ENCODE measurements at regions not wholly inside any gene's neighbourhood (a gene's known extent, or its start where the extent isn't known, plus 50 kb on each side); places are given as distances from the start of the nearest gene placed in this dataset.
A peak's percentile ranks its signal among the peaks of the same experiment; 100 is the strongest.

DNA sequence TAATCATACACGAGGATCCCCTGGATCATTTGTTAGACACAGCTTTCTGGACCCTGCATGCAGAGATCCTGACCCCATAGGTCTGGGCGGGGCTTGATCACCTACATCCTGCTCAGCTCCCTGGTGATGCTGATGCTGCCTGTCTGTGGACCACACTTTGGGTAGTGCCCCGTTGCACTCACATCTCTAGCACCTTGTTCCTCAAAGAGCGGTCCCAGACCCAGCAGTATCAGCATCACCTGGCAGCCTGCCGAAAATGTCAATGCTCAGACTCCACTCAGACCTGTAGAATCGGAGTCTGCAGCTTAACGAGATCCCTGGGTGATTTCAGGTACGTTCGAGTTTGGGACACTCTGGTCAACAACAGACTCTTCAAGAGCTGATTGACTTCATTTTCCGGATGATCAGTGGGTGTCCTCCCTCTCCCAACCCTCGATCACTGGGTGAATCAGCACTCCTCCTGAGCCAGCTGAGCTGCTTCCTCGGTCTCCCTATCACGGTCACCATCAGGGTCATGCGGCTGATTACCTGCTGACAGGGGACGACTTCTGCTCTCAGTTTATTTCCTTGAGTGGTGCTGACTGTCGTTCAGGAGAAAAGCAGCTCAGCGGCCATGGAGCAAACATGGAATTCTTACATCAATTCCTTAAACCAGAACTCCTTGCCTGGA is 150.6 kb upstream of the RAB12 start:
- Mint-ChIP-seq H3K27ac (no peak overlapping the region), H3K4me1 (no peaks in the 10 kb centered on the region), H3K9me3 (no peaks in the 10 kb centered on the region), H3K27me3 (ENCODE audit: low read depth in 3 of 3) (peaks cover 0 to 9% (median 1%) of the 10 kb centered on the region in 3 donors), H3K4me3 (no peak overlapping the region), H3K36me3 (no peaks in the 10 kb centered on the region)
- DNase-seq, result no peak

- Mint-ChIP-seq H3K27me3 (ENCODE audit: low read depth in 3 of 3) (peaks cover 1 to 5% (median 2%) of the 10 kb centered on the region in 3 donors), H3K4me1 (no peaks in the 10 kb centered on the region), H3K27ac (no peak overlapping the region), H3K36me3 (no peaks in the 10 kb centered on the region), H3K9me3 (peaks cover 0 to 2% (median 0%) of the 10 kb centered on the region in 6 donors), H3K4me3 (no peak overlapping the region)
- no peak for DNase-seq
Observed at GRCh38 chr18:8460748-8461147, 148.5 kb upstream of the RAB12 start.

- Mint-ChIP-seq H3K27ac (no peak overlapping the region), H3K4me1 (no peaks in the 10 kb centered on the region)
Observed at GRCh38 chr18:8461544-8461943, 147.7 kb upstream of the RAB12 start.

GRCh38 chr18:8462651-8463185 is 146.5 kb upstream of the RAB12 start:
- DNase-seq, result no peak
- no peak overlapping the region for H3K4me3 Mint-ChIP-seq
- no peak overlapping the region for H3K27ac Mint-ChIP-seq
- peaks cover 1 to 6% (median 2%) of the 10 kb centered on the region in 3 donors for H3K27me3 Mint-ChIP-seq (ENCODE audit: low read depth in 3 of 3)
- H3K36me3 Mint-ChIP-seq, result no peaks in the 10 kb centered on the region
- peaks cover 0 to 8% (median 0%) of the 10 kb centered on the region in 6 donors for H3K9me3 Mint-ChIP-seq
- H3K4me1 Mint-ChIP-seq, result no peaks in the 10 kb centered on the region

More at GRCh38 chr18:8461544-8461943, 147.7 kb upstream of the RAB12 start:
- no peaks in the 10 kb centered on the region for H3K36me3 Mint-ChIP-seq
- DNase-seq, result no peak
- no peak overlapping the region for H3K4me3 Mint-ChIP-seq
- peaks cover 0 to 2% (median 0%) of the 10 kb centered on the region in 6 donors for H3K9me3 Mint-ChIP-seq
- H3K27me3 Mint-ChIP-seq (ENCODE audit: low read depth in 3 of 3), result peaks cover 1 to 6% (median 2%) of the 10 kb centered on the region in 3 donors

GRCh38 chr18:8463791-8464190 is 145.4 kb upstream of the RAB12 start:
- peaks cover 0 to 8% (median 0%) of the 10 kb centered on the region in 6 donors for H3K9me3 Mint-ChIP-seq
- H3K4me3 Mint-ChIP-seq, result no peak overlapping the region
- DNase-seq, result no peak
- H3K27me3 Mint-ChIP-seq (ENCODE audit: low read depth in 3 of 3), result peaks cover 1 to 6% (median 2%) of the 10 kb centered on the region in 3 donors
- no peaks in the 10 kb centered on the region for H3K36me3 Mint-ChIP-seq
- H3K27ac Mint-ChIP-seq, result no peak overlapping the region
- no peaks in the 10 kb centered on the region for H3K4me1 Mint-ChIP-seq

DNA sequence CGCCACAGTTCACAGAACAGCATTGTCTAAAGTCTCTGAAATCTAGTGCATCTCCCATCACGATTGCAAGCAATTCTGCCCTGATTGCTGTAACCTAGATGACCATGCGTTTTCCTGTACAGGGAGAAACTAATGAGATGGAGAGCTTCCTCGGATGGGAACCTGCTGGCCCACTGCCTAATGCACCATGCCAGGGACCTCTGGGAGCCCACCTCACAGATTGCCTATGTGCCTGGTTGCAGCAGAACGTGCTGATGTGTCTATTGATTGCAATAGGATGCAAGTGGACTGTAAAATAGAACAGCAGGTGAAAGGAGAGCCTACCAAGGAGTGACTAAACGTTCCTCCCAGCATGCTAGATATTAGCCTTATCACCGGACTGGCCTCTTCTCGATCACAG is 141.0 kb upstream of the RAB12 start:
- Mint-ChIP-seq H3K4me3 (no peak overlapping the region), H3K27ac (no peak overlapping the region), H3K36me3 (no peaks in the 10 kb centered on the region), H3K4me1 (peaks cover 0 to under 1% of the 10 kb centered on the region in 2 donors), H3K27me3 (ENCODE audit: low read depth in 3 of 3) (peaks cover 0 to 12% (median 2%) of the 10 kb centered on the region in 3 donors), H3K9me3 (peaks cover 0 to 8% (median 0%) of the 10 kb centered on the region in 6 donors)
- DNase-seq, result no peak

GRCh38 chr18:8468921-8469335 is 140.3 kb upstream of the RAB12 start:
- peaks cover 0 to 8% (median 0%) of the 10 kb centered on the region in 6 donors for H3K9me3 Mint-ChIP-seq
- H3K36me3 Mint-ChIP-seq, result no peaks in the 10 kb centered on the region
- DNase-seq, result no peak
- no peak overlapping the region for H3K4me3 Mint-ChIP-seq
- H3K27me3 Mint-ChIP-seq (ENCODE audit: low read depth in 3 of 3), result peaks cover 2 to 15% (median 2%) of the 10 kb centered on the region in 3 donors
- H3K4me1 Mint-ChIP-seq, result peaks cover 0 to 2% of the 10 kb centered on the region in 2 donors
- no peak overlapping the region for H3K27ac Mint-ChIP-seq

DNA sequence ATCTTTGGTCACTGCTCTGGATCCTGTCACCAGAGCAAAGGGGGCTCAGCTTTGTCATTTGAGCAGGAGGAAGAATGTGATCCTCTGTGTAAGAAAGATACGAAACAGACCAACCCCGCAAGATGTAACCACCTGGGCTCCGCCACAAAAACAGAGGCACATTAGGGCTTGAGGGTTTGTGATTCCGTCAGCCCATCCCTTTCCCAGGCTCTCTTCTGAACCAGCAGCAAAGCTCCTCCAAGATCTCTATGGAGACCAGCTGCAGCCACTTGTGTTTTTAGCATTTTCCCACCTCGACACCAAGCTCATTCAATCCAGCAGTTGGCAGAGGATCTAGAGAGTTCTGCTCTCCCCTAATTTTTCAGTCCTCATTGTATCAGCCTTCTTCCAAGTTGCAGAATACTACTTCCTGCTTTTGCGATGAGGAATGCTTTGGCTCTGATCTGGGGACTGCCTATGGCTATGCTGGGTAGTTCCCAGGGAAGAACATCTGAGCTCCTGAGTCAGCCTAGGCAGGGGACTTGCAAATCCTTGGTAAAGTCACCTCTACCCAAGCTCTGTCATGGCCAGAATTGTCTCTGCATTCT is 139.6 kb upstream of the RAB12 start:
- Mint-ChIP-seq H3K9me3 (peaks cover 0 to 8% (median 0%) of the 10 kb centered on the region in 6 donors), H3K36me3 (no peaks in the 10 kb centered on the region), H3K27ac (no peak overlapping the region), H3K4me1 (peaks cover 0 to 2% of the 10 kb centered on the region in 2 donors), H3K27me3 (ENCODE audit: low read depth in 3 of 3) (peaks cover 2 to 15% (median 2%) of the 10 kb centered on the region in 3 donors), H3K4me3 (no peak overlapping the region)
- DNase-seq, result no peak

GRCh38 chr18:8471372-8471771 is 137.9 kb upstream of the RAB12 start:
- DNase-seq, result no peak
- Mint-ChIP-seq H3K4me1 (peaks cover 0 to 2% of the 10 kb centered on the region in 2 donors), H3K4me3 (no peak overlapping the region), H3K27me3 (ENCODE audit: low read depth in 3 of 3) (peaks cover 0 to 17% (median 5%) of the 10 kb centered on the region in 3 donors), H3K36me3 (no peaks in the 10 kb centered on the region), H3K27ac (no peak overlapping the region), H3K9me3 (peaks cover 0 to 6% (median 0%) of the 10 kb centered on the region in 6 donors)

DNA sequence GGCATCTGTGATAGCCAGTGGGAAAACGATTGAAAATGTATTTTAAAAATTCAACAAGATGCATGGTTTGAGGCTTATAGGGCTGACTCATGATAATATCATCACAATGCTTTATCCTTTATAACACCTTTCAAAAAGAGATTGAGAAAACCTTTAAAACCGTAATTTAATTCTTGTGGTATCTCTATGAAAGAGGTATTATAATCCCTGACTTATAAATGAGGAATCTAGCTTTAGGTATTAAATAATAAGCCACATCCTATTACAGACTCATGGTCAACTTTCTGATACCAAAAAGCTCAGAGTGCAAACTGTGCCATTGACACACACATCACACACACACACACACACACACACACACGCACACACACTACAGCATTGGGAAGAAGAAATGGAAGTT is 134.6 kb upstream of the RAB12 start:
- Mint-ChIP-seq H3K4me3 (no peak overlapping the region), H3K4me1 (peaks cover 0 to 2% of the 10 kb centered on the region in 2 donors), H3K36me3 (no peaks in the 10 kb centered on the region), H3K9me3 (no peaks in the 10 kb centered on the region), H3K27ac (no peak overlapping the region), H3K27me3 (ENCODE audit: low read depth in 3 of 3) (peaks cover 1 to 14% (median 5%) of the 10 kb centered on the region in 3 donors)
- no peak for DNase-seq

- no peak overlapping the region for H3K4me3 Mint-ChIP-seq
- H3K4me1 Mint-ChIP-seq, result peaks cover 0 to 2% of the 10 kb centered on the region in 2 donors
- no peak for DNase-seq
- H3K36me3 Mint-ChIP-seq, result no peaks in the 10 kb centered on the region
- H3K27ac Mint-ChIP-seq, result no peak overlapping the region
- peaks cover 1 to 6% (median 5%) of the 10 kb centered on the region in 3 donors for H3K27me3 Mint-ChIP-seq (ENCODE audit: low read depth in 3 of 3)
- H3K9me3 Mint-ChIP-seq, result no peaks in the 10 kb centered on the region
Observed at GRCh38 chr18:8477615-8478014, 131.6 kb upstream of the RAB12 start.

- H3K27ac Mint-ChIP-seq, result no peak overlapping the region
- no peaks in the 10 kb centered on the region for H3K36me3 Mint-ChIP-seq
- peak in 2 of 3 donors; percentile 11 to 17 for DNase-seq
- no peaks in the 10 kb centered on the region for H3K9me3 Mint-ChIP-seq
- peaks cover 0 to under 1% of the 10 kb centered on the region in 2 donors for H3K4me1 Mint-ChIP-seq
- H3K27me3 Mint-ChIP-seq (ENCODE audit: low read depth in 3 of 3), result peaks cover 1 to 6% (median 3%) of the 10 kb centered on the region in 3 donors
- H3K4me3 Mint-ChIP-seq, result no peak overlapping the region
Observed at GRCh38 chr18:8478166-8478967, 130.9 kb upstream of the RAB12 start.

DNA sequence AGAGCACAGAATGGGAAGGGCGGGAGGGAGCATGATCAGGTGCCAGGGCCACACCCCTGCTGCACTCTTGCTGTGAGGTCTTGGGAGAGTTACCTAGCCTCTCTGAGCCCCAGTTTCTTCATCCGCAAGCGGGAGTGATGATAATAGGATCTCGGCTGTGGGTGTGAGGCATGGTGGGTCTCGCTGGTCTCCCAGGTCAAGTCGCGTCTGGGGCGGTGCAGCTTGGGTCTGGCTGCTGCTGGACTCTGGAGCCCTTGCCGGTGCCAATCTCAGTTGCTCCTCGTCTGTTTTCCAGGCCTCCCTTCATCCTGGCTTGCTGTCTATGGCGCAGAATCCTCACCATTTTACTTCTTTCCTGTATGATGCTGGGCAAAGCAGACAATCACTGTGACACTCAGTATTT is 130.3 kb upstream of the RAB12 start:
- Mint-ChIP-seq H3K36me3 (no peaks in the 10 kb centered on the region), H3K9me3 (no peaks in the 10 kb centered on the region), H3K27ac (no peak overlapping the region), H3K4me1 (no peaks in the 10 kb centered on the region), H3K4me3 (no peak overlapping the region), H3K27me3 (ENCODE audit: low read depth in 3 of 3) (peaks cover 1 to 4% (median 4%) of the 10 kb centered on the region in 3 donors)
- no peak for DNase-seq

GRCh38 chr18:8479789-8480188 is 129.4 kb upstream of the RAB12 start:
- H3K4me1 Mint-ChIP-seq, result no peaks in the 10 kb centered on the region
- H3K27me3 Mint-ChIP-seq (ENCODE audit: low read depth in 3 of 3), result peaks cover 1 to 4% (median 4%) of the 10 kb centered on the region in 3 donors
- no peak overlapping the region for H3K27ac Mint-ChIP-seq
- DNase-seq, result no peak
- H3K4me3 Mint-ChIP-seq, result no peak overlapping the region
- H3K36me3 Mint-ChIP-seq, result no peaks in the 10 kb centered on the region
- no peaks in the 10 kb centered on the region for H3K9me3 Mint-ChIP-seq
